Esophagus (tissue), 2 donors: ENCODE measurements at regions not wholly inside any gene's neighbourhood (a gene's known extent, or its start where the extent isn't known, plus 50 kb on each side); places are given as distances from the start of the nearest gene placed in this dataset.

Experiments
- H3K27ac ChIP-seq, 2 donors: one replicate each; pipeline ENCODE4 v1.5.1; 2013; ENCODE audit warnings: low read depth in 2 of 2, mild to moderate bottlenecking in 2 of 2, inconsistent platforms in 1 of 2, low read length in 1 of 2, moderate library complexity in 1 of 2
- H3K27me3 ChIP-seq, 2 donors: one replicate each; pipeline ENCODE4 v1.6.1; 2013; ENCODE audit warnings: low read length in 2 of 2, control low read depth in 1 of 2, mild to moderate bottlenecking in 1 of 2; ENCODE audit not compliant: insufficient read depth in 2 of 2, control insufficient read depth in 1 of 2
- H3K36me3 ChIP-seq, 2 donors: one replicate each; pipeline ENCODE4 v1.6.1; 2013; ENCODE audit warnings: low read length in 1 of 2; ENCODE audit not compliant: control insufficient read depth in 2 of 2, insufficient read depth in 2 of 2
- H3K4me1 ChIP-seq, 2 donors: one replicate each; pipeline ENCODE4 v1.6.1; 2013; ENCODE audit warnings: low read length in 1 of 2; ENCODE audit not compliant: control insufficient read depth in 2 of 2, insufficient read depth in 2 of 2
- H3K4me3 ChIP-seq, 2 donors: one replicate each; pipeline ENCODE4 v1.5.1; 2013; ENCODE audit warnings: low read length in 2 of 2, mild to moderate bottlenecking in 2 of 2, low read depth in 1 of 2, moderate library complexity in 1 of 2
- H3K9me3 ChIP-seq, 2 donors: one replicate each; pipeline ENCODE4 v1.6.1; 2013; ENCODE audit warnings: mild to moderate bottlenecking in 2 of 2, low read depth in 1 of 2, low read length in 1 of 2, moderate library complexity in 1 of 2; ENCODE audit not compliant: control insufficient read depth in 2 of 2, insufficient read depth in 1 of 2
- WGBS, 2 donors: extraction: QIAGEN DNeasy Blood & Tissue Kit; methylation state at CpG; one replicate each; pipeline ENCODE4 v1.1.7; 2013; 5-methylcytosine and 5-hydroxymethylcytosine counted together
- donor health status: healthy with polysubstance abuse.
- donor health status: Bipolar disorder and iron deficiency.

GRCh38 chr13:71124230-71124629 lies 742.8 kb downstream of the DACH1 start:
- WGBS, 2 donors: 73 to 85% methylated on average over 1 of the region's 1 CpG
- Histone ChIP-seq H3K9me3 (no peaks in the 10 kb centered on the region), H3K4me1 (no peaks in the 10 kb centered on the region), H3K27me3 (no peaks in the 10 kb centered on the region), H3K36me3 (no peaks in the 10 kb centered on the region), H3K27ac (no peak overlapping the region), H3K4me3 (no peak overlapping the region)

DNA sequence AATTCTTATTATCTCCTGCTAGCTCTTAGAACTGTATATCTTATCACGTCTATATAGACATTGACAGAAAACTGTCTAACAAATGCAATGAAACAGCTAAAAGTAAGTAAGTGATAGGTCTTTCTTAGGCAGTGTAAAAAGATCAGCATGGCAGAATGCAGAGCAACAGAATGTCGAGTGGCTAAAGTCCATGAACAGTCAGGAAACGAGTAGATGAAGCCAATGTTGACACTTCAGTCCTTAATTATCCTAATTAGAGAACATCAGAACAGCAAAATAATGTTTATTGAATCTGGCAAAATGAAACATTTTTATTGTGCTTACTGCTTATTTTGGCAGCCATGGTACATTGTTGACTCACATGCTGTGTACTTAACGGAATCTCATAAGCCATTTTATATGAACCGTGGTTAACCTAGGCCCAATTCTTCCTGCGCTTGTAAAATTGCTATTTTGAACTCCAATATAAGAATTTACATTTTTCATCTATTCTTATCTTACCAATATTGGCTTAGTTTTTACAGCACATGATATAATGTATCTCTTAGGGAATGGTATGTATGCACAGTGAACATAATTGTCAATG lies 748.1 kb downstream of the DACH1 start:
- Histone ChIP-seq H3K9me3 (no peaks in the 10 kb centered on the region), H3K27ac (no peak overlapping the region), H3K4me1 (no peaks in the 10 kb centered on the region), H3K4me3 (no peak overlapping the region), H3K36me3 (no peaks in the 10 kb centered on the region), H3K27me3 (no peaks in the 10 kb centered on the region)
- WGBS, 2 donors: 86 to 87% methylated on average over 6 of the region's 6 CpGs

DNA sequence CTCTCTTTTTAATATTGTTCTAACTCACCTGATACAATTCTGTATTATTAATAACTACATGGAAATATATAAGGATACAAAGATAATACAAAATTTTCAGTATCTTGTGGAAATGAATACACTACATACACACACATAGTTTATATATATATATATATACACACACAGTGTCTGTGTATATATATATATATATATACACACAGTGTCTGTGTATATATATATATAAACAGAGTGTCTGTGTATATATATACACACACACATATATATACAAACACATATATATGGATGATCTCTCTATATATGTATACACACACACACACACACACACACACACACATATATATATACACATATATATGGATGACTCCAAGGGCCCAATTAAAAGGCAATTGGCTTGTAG lies 749.1 kb downstream of the DACH1 start:
- Histone ChIP-seq H3K27ac (no peak overlapping the region), H3K4me3 (no peak overlapping the region), H3K9me3 (no peaks in the 10 kb centered on the region), H3K4me1 (no peaks in the 10 kb centered on the region), H3K36me3 (no peaks in the 10 kb centered on the region), H3K27me3 (no peaks in the 10 kb centered on the region)

- Histone ChIP-seq H3K9me3 (no peaks in the 10 kb centered on the region), H3K27ac (no peak overlapping the region), H3K4me3 (no peak overlapping the region), H3K36me3 (no peaks in the 10 kb centered on the region), H3K4me1 (no peaks in the 10 kb centered on the region), H3K27me3 (no peaks in the 10 kb centered on the region)
- 53 to 55% methylated on average over 5 of the region's 5 CpGs for WGBS, 2 donors
Observed at GRCh38 chr13:71115301-71115700, 751.7 kb downstream of the DACH1 start.

DNA sequence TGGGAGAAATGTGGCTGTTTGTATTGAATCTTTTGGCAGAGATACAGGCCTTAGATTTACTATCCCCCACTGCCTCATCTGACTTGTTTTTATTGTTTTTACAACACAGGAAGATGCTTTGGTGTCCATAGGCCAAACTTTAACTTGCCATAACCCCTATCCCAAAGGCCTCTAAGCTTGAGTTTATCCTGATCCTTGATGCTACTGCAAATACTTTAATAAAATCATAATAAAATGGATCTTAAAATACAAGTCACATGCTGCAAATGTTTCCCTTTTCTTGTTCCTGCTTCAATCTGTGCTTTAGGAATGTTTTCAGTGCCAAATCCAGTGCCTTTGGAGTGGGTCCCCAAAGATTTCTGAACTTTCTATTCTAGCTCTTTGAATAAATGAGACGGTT lies 770.6 kb downstream of the DACH1 start:
- Histone ChIP-seq H3K36me3 (no peaks in the 10 kb centered on the region), H3K4me3 (no peak overlapping the region), H3K4me1 (no peaks in the 10 kb centered on the region), H3K27me3 (no peaks in the 10 kb centered on the region), H3K27ac (no peak overlapping the region), H3K9me3 (peaks cover 0 to 4% of the 10 kb centered on the region in 2 donors)
- WGBS, 2 donors: 63 to 65% methylated on average over 1 of the region's 1 CpG

DNA sequence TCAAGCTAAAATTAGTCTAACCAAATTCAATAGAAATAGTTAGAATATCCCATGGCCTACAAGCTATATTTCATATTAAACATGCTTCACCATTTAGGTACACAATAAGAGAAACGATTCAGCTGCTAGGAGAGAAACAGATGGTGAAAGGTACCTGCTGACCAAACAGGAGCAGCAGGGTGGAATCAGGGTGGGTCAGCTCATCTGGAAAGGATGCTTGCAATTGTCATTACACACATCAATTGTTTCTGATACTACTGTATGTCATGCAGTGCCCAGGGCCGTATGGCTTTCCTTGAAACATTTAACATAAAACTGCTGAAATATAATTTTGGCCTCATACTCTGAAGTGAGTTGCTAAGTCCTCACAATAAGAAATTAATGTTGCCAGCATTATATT lies 776.0 kb downstream of the DACH1 start:
- H3K9me3 ChIP-seq: peaks cover 2 to 4% of the 10 kb centered on the region in 2 donors
- no peaks in the 10 kb centered on the region for H3K4me1 ChIP-seq
- no peaks in the 10 kb centered on the region for H3K36me3 ChIP-seq
- no peak overlapping the region for H3K27ac ChIP-seq
- H3K27me3 ChIP-seq: no peaks in the 10 kb centered on the region
- no peak overlapping the region for H3K4me3 ChIP-seq
- WGBS, 2 donors: 63 to 65% methylated on average over 2 of the region's 2 CpGs

- no peak overlapping the region for H3K4me3 ChIP-seq
- H3K27ac ChIP-seq: no peak overlapping the region
- no peaks in the 10 kb centered on the region for H3K27me3 ChIP-seq
- H3K9me3 ChIP-seq: peaks cover 0 to 2% of the 10 kb centered on the region in 2 donors
- H3K36me3 ChIP-seq: no peaks in the 10 kb centered on the region
- WGBS, 2 donors: 83 to 86% methylated on average over 4 of the region's 4 CpGs
- H3K4me1 ChIP-seq: no peaks in the 10 kb centered on the region
Observed at GRCh38 chr13:71089056-71089455, 777.9 kb downstream of the DACH1 start.

GRCh38 chr13:71087432-71087831 lies 779.6 kb downstream of the DACH1 start:
- 93 to 94% methylated on average over 16 of the region's 16 CpGs for WGBS, 2 donors
- no peaks in the 10 kb centered on the region for H3K36me3 ChIP-seq
- peaks cover 0 to 2% of the 10 kb centered on the region in 2 donors for H3K9me3 ChIP-seq
- H3K4me3 ChIP-seq: no peak overlapping the region
- no peaks in the 10 kb centered on the region for H3K27me3 ChIP-seq
- H3K4me1 ChIP-seq: no peaks in the 10 kb centered on the region
- H3K27ac ChIP-seq: no peak overlapping the region

GRCh38 chr13:71087006-71087405 lies 780.0 kb downstream of the DACH1 start:
- WGBS, 2 donors: 59 to 79% methylated on average over 2 of the region's 2 CpGs
- Histone ChIP-seq H3K36me3 (no peaks in the 10 kb centered on the region), H3K9me3 (peaks cover 0 to 2% of the 10 kb centered on the region in 2 donors)

DNA sequence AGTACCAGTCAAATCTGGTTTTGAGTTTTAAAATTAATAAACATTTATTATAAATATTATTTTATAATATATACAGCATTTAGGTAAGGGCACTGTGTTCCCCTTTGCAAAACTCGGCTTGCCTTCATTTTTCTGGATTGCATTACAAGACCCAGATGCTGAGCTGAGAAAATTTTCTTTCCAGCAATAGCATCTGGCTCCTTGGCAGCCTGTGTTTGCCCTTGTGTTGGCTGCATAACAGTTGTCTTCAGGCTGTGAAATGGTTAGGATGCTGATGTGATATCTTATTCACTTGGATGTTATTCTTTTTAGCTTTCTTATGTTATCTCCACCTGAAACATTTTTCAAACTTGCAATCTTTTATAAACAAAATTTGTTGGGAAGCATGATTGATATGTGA lies 784.4 kb downstream of the DACH1 start:
- Histone ChIP-seq H3K4me3 (no peak overlapping the region), H3K4me1 (no peaks in the 10 kb centered on the region), H3K27me3 (no peaks in the 10 kb centered on the region), H3K36me3 (no peaks in the 10 kb centered on the region), H3K9me3 (peaks cover 0 to 2% of the 10 kb centered on the region in 2 donors), H3K27ac (no peak overlapping the region)
- 51 to 57% methylated on average over 1 of the region's 1 CpG for WGBS, 2 donors

More at GRCh38 chr13:71087006-71087405, 780.0 kb downstream of the DACH1 start:
- Histone ChIP-seq H3K4me3 (no peak overlapping the region), H3K27me3 (no peaks in the 10 kb centered on the region), H3K4me1 (no peaks in the 10 kb centered on the region), H3K27ac (no peak overlapping the region)
